HG02642 (cell line): ENCODE measurements at regions not wholly inside any gene's neighbourhood (a gene's known extent, or its start where the extent isn't known, plus 50 kb on each side); places are given as distances from the start of the nearest gene placed in this dataset.
"Not testable (repeated sequence)": the region's sequence is repeated elsewhere in the genome, so short reads cannot be mapped to it uniquely, and the experiment has no call there.

Experiments used
- ATAC-seq: cut with Tn5 transposase; IDR thresholded peaks from one replicate; pipeline ENCODE4 v1.9.1; 2021; ENCODE audit warnings: mild to moderate bottlenecking; ENCODE audit not compliant: unreplicated experiment, poor library complexity

- ATAC-seq = no peak
Observed at GRCh38 chrX:110965409-110966090, 130.4 kb upstream of the PAK3 start.

DNA sequence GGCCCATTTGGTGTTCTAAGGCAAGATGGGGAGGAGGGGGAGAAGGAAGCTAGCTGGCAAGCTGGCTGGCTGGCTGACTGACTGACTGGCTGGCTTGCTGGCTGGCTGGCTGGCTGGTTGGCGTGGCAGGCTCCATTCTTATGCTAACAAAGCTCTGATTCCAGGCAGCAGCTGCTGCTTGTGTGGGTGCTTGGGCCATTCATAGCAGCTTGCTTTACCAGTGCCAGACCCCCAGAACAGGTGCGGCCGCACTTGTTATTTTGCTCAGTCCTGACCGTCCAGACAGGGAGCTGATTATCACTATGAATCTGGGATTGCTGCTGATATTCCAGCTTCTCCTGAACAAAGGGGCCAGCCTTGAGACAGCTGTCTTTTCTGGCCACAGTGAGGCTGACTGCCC lies 131.2 kb upstream of the PAK3 start:
- no peak for ATAC-seq

DNA sequence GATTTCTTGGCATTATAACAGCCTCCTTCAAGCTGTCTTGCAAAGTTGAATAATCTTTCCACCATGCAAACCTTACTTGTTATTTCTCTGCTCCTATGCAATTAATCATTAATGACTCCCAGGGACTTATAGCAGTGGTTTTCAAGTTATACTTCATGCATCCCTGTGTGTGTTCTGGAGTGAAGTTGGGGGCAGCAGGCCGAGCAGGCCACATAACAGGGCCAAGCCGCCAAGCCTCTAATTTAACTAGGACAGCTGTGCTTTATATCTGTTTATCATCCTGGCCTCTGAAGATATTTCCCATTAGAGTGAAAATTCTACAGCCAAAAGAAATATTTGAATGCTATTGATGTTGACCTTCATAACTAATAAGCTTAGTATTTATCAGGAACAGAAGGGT lies 133.5 kb upstream of the PAK3 start:
- ATAC-seq = no peak

DNA sequence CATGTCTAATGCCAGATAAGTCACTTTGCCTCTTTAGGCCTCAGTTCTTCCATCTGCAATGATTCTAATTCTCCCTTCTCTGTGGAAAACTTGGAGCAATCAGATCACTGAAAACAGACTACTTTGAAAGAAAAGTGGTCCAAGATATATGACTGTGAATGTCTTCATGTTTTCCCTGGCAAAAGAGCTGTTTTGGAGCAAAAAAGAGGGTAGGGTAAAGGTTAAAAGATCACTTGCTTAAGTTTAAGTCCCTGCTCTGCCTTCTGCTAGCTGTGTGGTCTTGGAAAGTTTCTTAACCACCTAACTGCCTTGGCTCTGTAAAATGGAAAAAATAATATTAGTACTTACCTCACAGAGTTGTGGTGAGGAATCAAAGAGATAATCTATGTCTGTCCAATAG lies 140.3 kb upstream of the PAK3 start:
- no peak for ATAC-seq

- no peak for ATAC-seq
Observed at GRCh38 chrX:110954428-110955100, 141.4 kb upstream of the PAK3 start.

DNA sequence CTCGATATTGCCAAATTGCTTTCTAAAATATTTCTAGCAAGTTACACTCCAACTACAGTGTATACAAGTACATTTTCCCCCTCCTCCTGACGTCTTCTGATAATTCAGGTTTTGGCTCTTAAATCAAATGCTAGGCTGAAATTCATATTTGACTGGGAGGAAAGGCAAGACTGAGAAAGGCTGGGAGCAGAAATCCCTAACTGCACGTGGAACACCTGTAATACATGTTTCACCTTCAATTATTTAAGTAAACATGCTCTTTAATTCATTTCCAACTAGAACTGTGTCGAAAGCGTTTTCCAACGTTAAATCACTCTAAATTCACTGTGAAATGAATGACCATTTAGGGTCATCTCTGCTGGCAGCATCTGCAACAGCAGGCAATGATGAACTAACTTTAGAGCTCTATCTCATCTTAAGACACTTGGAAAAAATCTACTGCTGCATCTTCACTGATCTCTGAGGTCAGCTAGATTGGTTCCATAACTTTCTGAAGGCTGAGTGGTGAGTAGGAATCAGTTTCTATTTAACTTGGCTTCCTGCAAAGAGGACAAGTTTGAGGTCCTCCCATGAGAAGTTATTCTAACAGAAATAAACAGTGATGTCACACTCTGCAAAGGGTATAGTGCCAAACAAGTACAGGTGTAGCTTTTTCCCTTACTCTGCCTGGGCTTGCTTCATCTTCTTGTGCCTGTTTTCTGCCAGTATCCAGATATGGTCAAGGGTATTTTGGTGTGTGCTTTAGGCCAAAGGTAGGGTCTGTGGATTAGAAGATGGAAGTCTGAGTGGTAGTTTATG lies 144.3 kb upstream of the PAK3 start:
- ATAC-seq = no peak

GRCh38 chrX:110944751-110945675 lies 149.4 kb upstream of the CHRDL1 start:
- ATAC-seq = no peak

- no peak for ATAC-seq
Observed at GRCh38 chrX:110944311-110944750, 148.7 kb upstream of the CHRDL1 start.

- ATAC-seq = no peak
Observed at GRCh38 chrX:110941906-110942305, 146.3 kb upstream of the CHRDL1 start.

DNA sequence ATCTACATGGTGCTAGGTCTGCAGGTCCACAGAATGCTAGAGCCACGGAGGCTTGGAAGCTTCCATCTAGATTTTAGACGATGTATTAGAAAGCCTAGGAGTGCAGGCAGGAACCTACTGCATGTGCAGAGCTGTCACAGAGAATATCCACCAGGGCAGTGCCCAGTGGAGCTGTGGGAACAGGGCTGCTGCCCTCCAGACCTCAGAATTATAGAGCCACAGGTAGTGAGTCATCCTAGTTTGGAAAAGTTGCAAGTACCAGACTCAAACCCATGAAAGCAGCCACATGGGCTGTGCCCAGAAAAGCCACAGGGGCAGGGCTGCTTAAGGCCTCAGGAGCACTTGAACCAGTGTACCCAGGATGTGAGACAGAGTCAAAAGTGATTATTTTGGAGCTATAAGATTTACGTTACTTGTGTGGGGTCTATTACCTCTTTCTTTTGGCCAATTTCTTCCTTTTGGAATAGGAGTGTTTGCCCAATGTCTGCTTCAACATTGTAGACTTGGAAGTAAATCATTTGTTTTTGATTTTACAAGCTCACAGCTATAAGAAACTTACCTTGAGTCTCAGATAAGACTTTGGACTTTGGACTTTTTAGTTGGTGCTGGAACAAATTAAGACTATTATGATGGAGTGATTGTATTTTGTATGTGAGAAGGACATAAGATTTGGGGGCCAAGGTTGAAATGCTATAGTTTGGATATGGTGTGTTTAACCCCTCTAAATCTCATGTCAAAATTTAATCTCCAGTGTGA lies 143.5 kb upstream of the CHRDL1 start:
- ATAC-seq = no peak

- ATAC-seq = no peak
Observed at GRCh38 chrX:110924871-110925270, 129.3 kb upstream of the CHRDL1 start.

DNA sequence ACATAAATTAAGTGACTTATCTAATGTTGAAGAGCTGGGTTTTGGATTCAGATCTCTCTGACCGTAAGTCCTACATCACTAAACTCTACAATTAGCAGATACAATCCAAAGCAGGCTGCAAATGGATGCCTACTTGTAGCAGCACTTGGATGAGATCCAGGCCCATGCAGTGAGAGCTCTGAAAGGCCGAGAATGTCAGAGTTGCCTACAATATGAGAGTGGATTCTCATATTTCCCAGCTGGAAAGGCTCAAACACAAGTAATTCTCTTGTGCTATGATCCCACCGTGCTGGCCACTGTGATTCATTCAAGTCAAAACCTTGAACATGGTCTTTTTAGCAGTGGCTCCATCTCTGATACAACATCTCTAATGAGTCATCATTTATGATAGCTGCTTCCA lies 125.4 kb upstream of the CHRDL1 start:
- no peak for ATAC-seq

DNA sequence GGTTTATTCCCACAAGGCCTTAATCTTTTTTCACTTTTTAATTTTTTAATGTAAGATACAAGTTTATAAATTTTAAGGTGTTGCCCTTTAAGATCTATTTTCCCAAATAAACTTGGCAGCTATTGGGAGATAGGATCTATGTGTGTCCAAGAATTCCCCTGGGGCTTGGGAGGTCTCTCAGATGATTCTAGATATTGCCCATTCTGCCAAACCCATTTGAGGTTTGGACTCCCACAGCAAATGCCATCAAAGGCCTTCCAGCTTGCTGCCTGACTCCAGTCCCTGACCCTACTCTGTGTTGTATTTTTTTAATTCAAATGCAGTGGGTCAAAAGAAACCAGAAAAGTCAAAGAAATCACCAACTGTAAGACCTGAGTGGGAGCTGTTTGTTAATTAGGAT lies 120.0 kb upstream of the CHRDL1 start:
- ATAC-seq = no peak

GRCh38 chrX:110915111-110915510 lies 119.5 kb upstream of the CHRDL1 start:
- no peak for ATAC-seq

GRCh38 chrX:110914281-110914680 lies 118.7 kb upstream of the CHRDL1 start:
- no peak for ATAC-seq

- not testable (repeated sequence) for ATAC-seq
Observed at GRCh38 chrX:110904747-110905146, 109.1 kb upstream of the CHRDL1 start.

DNA sequence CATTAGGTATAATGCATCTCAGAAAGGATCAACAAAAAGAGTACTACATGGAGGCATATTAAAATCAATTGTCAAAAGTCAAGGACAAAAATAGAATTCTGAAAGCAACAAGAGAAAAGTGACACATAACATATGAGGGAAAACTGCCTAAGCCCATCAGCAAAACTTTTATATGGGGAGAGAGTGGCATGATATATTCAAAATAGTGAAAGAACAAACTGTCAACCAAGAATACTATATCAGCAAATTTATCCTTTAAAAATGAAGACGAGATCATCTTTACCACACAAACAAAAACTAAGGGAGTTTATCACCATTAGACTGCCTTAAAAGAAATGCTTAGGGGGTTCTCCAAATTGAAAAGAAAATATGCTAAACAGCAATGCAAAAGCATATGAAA lies 86.4 kb upstream of the CHRDL1 start:
- ATAC-seq = no peak

- no peak for ATAC-seq
Observed at GRCh38 chrX:110877326-110877725, 81.7 kb upstream of the CHRDL1 start.

GRCh38 chrX:110871839-110872238 lies 76.2 kb upstream of the CHRDL1 start:
- no peak for ATAC-seq

DNA sequence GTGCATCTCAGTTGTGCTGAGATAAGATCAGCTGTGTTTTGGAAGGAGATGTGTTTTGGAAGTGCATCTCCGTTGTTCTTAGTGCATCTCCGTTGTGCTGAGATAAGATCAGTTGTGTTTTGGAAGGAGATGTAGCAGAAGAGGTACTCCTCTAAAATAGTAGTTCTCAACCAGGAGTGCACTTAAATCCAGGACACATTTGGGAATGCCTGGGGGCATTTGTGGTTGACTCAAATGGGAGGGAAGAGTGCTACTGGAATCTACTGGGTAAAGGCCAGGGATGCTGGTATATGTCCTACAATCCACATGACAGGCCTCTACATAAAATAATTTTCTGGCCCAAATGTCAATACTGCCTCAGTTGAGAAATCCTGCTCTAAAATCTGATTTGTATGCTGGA lies 70.8 kb upstream of the CHRDL1 start:
- ATAC-seq = no peak
